ENCODE measurements at regions not wholly inside any gene's neighbourhood (a gene's known extent, or its start where the extent isn't known, plus 50 kb on each side); places are given as distances from the start of the nearest gene placed in this dataset.

- no peaks in the 10 kb centered on the region for H3K27me3 ChIP-seq (ENCODE audit: control insufficient read depth in 1 of 2, insufficient read depth in 2 of 2, low read length in 2 of 2)
- Mint-ChIP-seq H3K27ac (no peak overlapping the region), H3K27me3 (no peaks in the 10 kb centered on the region), H3K36me3 (ENCODE audit: low read depth) (no peaks in the 10 kb centered on the region), H3K4me3 (no peak overlapping the region), H3K9me3 (peaks cover 3% of the 10 kb centered on the region), H3K4me1 (ENCODE audit: low read depth) (no peaks in the 10 kb centered on the region)
- no peaks in the 10 kb centered on the region for H3K9me3 ChIP-seq (ENCODE audit: control insufficient read depth in 1 of 2, insufficient read depth in 1 of 2, low read length in 2 of 2)
- no peak overlapping the region for H3K4me3 ChIP-seq (ENCODE audit: low read length)
- ATAC-seq (ENCODE audit: poor library complexity) = no peak
- ChIA-PET POLR2A (no interaction called here), CTCF (no interaction called here)
- no peak for DNase-seq
- no peak overlapping the region for H3K27ac ChIP-seq (ENCODE audit: low read depth in 1 of 2, low read length in 2 of 2)
- no peak for TF ChIP-seq CTCF (IDR thresholded peaks at IDR 0.05)
- H3K4me1 ChIP-seq (ENCODE audit: insufficient read depth, low read length) = no peaks in the 10 kb centered on the region
- H3K36me3 ChIP-seq (ENCODE audit: insufficient read depth, low read length) = no peaks in the 10 kb centered on the region
- intact Hi-C loops (cut with DNase I, micrococcal nuclease) = no loop called here
These were observed 501.8 kb upstream of the TENM4 start for GRCh38 chr11:79942646-79943045.

- POLR2A ChIA-PET = no interaction called here
- no peaks in the 10 kb centered on the region for H3K4me1 Mint-ChIP-seq (ENCODE audit: low read depth)
- no peaks in the 10 kb centered on the region for H3K36me3 Mint-ChIP-seq (ENCODE audit: low read depth)
These were observed 501.3 kb upstream of the TENM4 start for GRCh38 chr11:79942090-79942489.

GRCh38 chr11:79940974-79941735, 500.3 kb upstream of the TENM4 start:
- Histone ChIP-seq H3K36me3 (ENCODE audit: insufficient read depth, low read length) (no peaks in the 10 kb centered on the region), H3K4me1 (ENCODE audit: insufficient read depth, low read length) (no peaks in the 10 kb centered on the region), H3K27me3 (ENCODE audit: control insufficient read depth in 1 of 2, insufficient read depth in 2 of 2, low read length in 2 of 2) (no peaks in the 10 kb centered on the region), H3K27ac (ENCODE audit: low read depth in 1 of 2, low read length in 2 of 2) (no peak overlapping the region), H3K4me3 (ENCODE audit: low read length) (no peak overlapping the region), H3K9me3 (ENCODE audit: control insufficient read depth in 1 of 2, insufficient read depth in 1 of 2, low read length in 2 of 2) (no peaks in the 10 kb centered on the region)
- Mint-ChIP-seq H3K4me3 (no peak overlapping the region), H3K36me3 (ENCODE audit: low read depth) (no peaks in the 10 kb centered on the region), H3K27ac (no peak overlapping the region), H3K27me3 (no peaks in the 10 kb centered on the region), H3K4me1 (ENCODE audit: low read depth) (no peaks in the 10 kb centered on the region), H3K9me3 (peaks cover 10% of the 10 kb centered on the region)
- DNase-seq (no peak), ATAC-seq (ENCODE audit: poor library complexity) (no peak)
- no peak for TF ChIP-seq CTCF (IDR thresholded peaks at IDR 0.05)
- POLR2A ChIA-PET = no interaction called here
- intact Hi-C loops (cut with DNase I, micrococcal nuclease) = no loop called here
- CTCF ChIA-PET = no interaction called here

More at GRCh38 chr11:79942090-79942489, 501.3 kb upstream of the TENM4 start:
- Mint-ChIP-seq H3K4me3 (no peak overlapping the region), H3K27me3 (no peaks in the 10 kb centered on the region), H3K27ac (no peak overlapping the region), H3K9me3 (peaks cover 3% of the 10 kb centered on the region)
- Histone ChIP-seq H3K4me3 (ENCODE audit: low read length) (no peak overlapping the region), H3K27me3 (ENCODE audit: control insufficient read depth in 1 of 2, insufficient read depth in 2 of 2, low read length in 2 of 2) (no peaks in the 10 kb centered on the region), H3K36me3 (ENCODE audit: insufficient read depth, low read length) (no peaks in the 10 kb centered on the region), H3K9me3 (ENCODE audit: control insufficient read depth in 1 of 2, insufficient read depth in 1 of 2, low read length in 2 of 2) (no peaks in the 10 kb centered on the region), H3K4me1 (ENCODE audit: insufficient read depth, low read length) (no peaks in the 10 kb centered on the region), H3K27ac (ENCODE audit: low read depth in 1 of 2, low read length in 2 of 2) (no peak overlapping the region)
- intact Hi-C loops (cut with DNase I, micrococcal nuclease) = no loop called here
- no peak for DNase-seq
- no peak for ATAC-seq (ENCODE audit: poor library complexity)
- CTCF ChIA-PET = no interaction called here
- TF ChIP-seq CTCF (IDR thresholded peaks at IDR 0.05) = no peak

All from CD4-positive, alpha-beta T cell (primary cell).